ENCODE measurements at regions not wholly inside any gene's neighbourhood (a gene's known extent, or its start where the extent isn't known, plus 50 kb on each side); places are given as distances from the start of the nearest gene placed in this dataset.

GRCh38 chr5:60334281-60334713, 365.7 kb downstream of the DEPDC1B start:
- no peak overlapping the region for H3K27ac Mint-ChIP-seq (ENCODE audit: unreplicated experiment)
- H3K4me1 Mint-ChIP-seq (ENCODE audit: low read depth, unreplicated experiment), result no peaks in the 10 kb centered on the region
- H3K9me3 Mint-ChIP-seq (ENCODE audit: unreplicated experiment), result no peaks in the 10 kb centered on the region

GRCh38 chr5:60333005-60333571, 366.9 kb downstream of the DEPDC1B start:
- H3K4me3 Mint-ChIP-seq (ENCODE audit: unreplicated experiment), result no peak overlapping the region
- H3K27me3 Mint-ChIP-seq (ENCODE audit: unreplicated experiment), result no peaks in the 10 kb centered on the region
- no peak overlapping the region for H3K27ac Mint-ChIP-seq (ENCODE audit: unreplicated experiment)
- H3K4me1 Mint-ChIP-seq (ENCODE audit: low read depth, unreplicated experiment), result no peaks in the 10 kb centered on the region
- no peak for DNase-seq
- H3K9me3 Mint-ChIP-seq (ENCODE audit: unreplicated experiment), result no peaks in the 10 kb centered on the region
- H3K36me3 Mint-ChIP-seq (ENCODE audit: unreplicated experiment), result no peaks in the 10 kb centered on the region
- TF ChIP-seq CTCF (IDR thresholded peaks at IDR 0.05; ENCODE audit: partially characterized antibody, unreplicated experiment), result no peak

More at GRCh38 chr5:60334281-60334713, 365.7 kb downstream of the DEPDC1B start:
- no peaks in the 10 kb centered on the region for H3K36me3 Mint-ChIP-seq (ENCODE audit: unreplicated experiment)
- no peak for TF ChIP-seq CTCF (IDR thresholded peaks at IDR 0.05; ENCODE audit: partially characterized antibody, unreplicated experiment)
- no peaks in the 10 kb centered on the region for H3K27me3 Mint-ChIP-seq (ENCODE audit: unreplicated experiment)
- no peak for DNase-seq
- no peak overlapping the region for H3K4me3 Mint-ChIP-seq (ENCODE audit: unreplicated experiment)

DNA sequence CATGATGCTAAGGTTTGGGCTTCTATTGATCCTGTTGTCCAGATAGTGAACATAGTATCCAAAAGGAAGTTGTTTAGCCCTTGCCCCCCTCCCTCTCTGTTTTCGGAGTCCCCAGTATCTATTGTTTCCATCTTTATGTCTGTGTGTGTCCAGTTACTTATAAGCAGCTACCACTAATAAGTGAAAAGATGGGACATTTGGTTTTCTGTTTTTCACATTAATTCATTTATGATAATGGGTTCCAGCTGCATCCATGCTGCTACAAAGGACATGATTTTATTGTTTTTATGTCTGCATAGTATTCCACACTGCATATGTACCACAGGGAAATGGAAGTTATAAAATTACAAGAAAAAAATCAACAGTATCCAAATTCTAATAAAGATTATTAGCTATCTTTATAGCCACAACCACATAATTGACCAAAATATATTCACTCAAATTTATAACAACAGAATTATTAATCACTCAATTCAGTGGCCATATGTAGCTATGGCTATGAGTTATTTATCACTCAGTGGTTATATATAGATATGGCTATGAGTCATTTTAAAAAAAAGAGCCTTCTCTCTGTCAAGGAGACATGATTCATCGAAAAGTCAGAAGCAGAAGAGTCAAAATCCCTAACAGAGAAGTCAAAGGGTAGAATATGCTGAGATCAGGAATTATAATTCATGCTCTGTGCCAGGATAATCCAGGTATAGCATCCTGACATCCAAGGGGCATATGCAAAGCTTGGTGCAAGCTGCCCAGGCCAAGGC, 367.5 kb downstream of the DEPDC1B start:
- H3K4me1 Mint-ChIP-seq (ENCODE audit: low read depth, unreplicated experiment), result no peaks in the 10 kb centered on the region
- no peak for TF ChIP-seq CTCF (IDR thresholded peaks at IDR 0.05; ENCODE audit: partially characterized antibody, unreplicated experiment)
- DNase-seq, result no peak
- H3K27ac Mint-ChIP-seq (ENCODE audit: unreplicated experiment), result no peak overlapping the region
- no peak overlapping the region for H3K4me3 Mint-ChIP-seq (ENCODE audit: unreplicated experiment)
- no peaks in the 10 kb centered on the region for H3K27me3 Mint-ChIP-seq (ENCODE audit: unreplicated experiment)
- no peaks in the 10 kb centered on the region for H3K36me3 Mint-ChIP-seq (ENCODE audit: unreplicated experiment)
- no peaks in the 10 kb centered on the region for H3K9me3 Mint-ChIP-seq (ENCODE audit: unreplicated experiment)

DNA sequence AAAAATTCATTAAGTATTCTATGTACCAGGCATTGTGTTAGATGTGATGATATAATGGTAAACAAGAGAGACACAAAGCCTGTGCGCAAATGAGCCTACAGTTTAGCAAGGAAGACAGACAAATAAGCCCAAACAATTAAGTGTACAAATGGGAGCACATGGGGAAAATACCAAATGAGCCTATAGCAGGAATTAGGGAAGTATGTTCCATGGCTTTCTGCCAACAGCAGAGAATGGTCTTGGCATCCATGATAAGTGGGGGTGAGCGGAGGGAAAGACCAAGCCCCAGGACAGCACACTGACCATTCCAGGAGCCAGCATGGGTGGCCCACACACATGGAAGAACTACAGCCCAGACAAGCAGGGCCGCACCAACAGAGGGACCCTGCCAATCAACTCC, 369.7 kb downstream of the DEPDC1B start:
- no peaks in the 10 kb centered on the region for H3K9me3 Mint-ChIP-seq (ENCODE audit: unreplicated experiment)
- no peaks in the 10 kb centered on the region for H3K27me3 Mint-ChIP-seq (ENCODE audit: unreplicated experiment)
- TF ChIP-seq CTCF (IDR thresholded peaks at IDR 0.05; ENCODE audit: partially characterized antibody, unreplicated experiment), result no peak
- H3K4me3 Mint-ChIP-seq (ENCODE audit: unreplicated experiment), result no peak overlapping the region
- no peak overlapping the region for H3K27ac Mint-ChIP-seq (ENCODE audit: unreplicated experiment)
- DNase-seq, result no peak
- no peaks in the 10 kb centered on the region for H3K4me1 Mint-ChIP-seq (ENCODE audit: low read depth, unreplicated experiment)
- no peaks in the 10 kb centered on the region for H3K36me3 Mint-ChIP-seq (ENCODE audit: unreplicated experiment)

GRCh38 chr5:60325870-60326269, 374.1 kb downstream of the DEPDC1B start:
- Mint-ChIP-seq H3K4me1 (ENCODE audit: low read depth, unreplicated experiment) (no peaks in the 10 kb centered on the region), H3K27me3 (ENCODE audit: unreplicated experiment) (no peaks in the 10 kb centered on the region), H3K4me3 (ENCODE audit: unreplicated experiment) (no peak overlapping the region), H3K36me3 (ENCODE audit: unreplicated experiment) (no peaks in the 10 kb centered on the region), H3K27ac (ENCODE audit: unreplicated experiment) (no peak overlapping the region), H3K9me3 (ENCODE audit: unreplicated experiment) (peaks cover 3% of the 10 kb centered on the region)
- no peak for DNase-seq
- TF ChIP-seq CTCF (IDR thresholded peaks at IDR 0.05; ENCODE audit: partially characterized antibody, unreplicated experiment), result no peak

All from glutamatergic neuron (in vitro differentiated cells).